Body of pancreas (tissue), 4 donors: ENCODE measurements at regions not wholly inside any gene's neighbourhood (a gene's known extent, or its start where the extent isn't known, plus 50 kb on each side); places are given as distances from the start of the nearest gene placed in this dataset.

Source experiments
- ATAC-seq: fragments of 150-250 bp; one replicate; pipeline ENCODE4 v1.9.1; 2016
- DNase-seq, 4 donors: peaks; one replicate each; pipeline ENCODE4 v3.0.0-alpha.2; 2019
- H3K27ac ChIP-seq, 4 donors: fragments of 200-600 bp; sonication (generic); 1 replicate in 3 of 4; 2 replicates in 1 of 4; pipeline versions ENCODE4 v1.5.1 to v1.6.1; 2016 to 2019; ENCODE audit warnings: mild to moderate bottlenecking in 1 of 4, mixed read lengths in 1 of 4, moderate library complexity in 1 of 4
- H3K27me3 ChIP-seq, 2 donors: fragments of 200-600 bp; sonication (generic); one replicate each; pipeline ENCODE4 v1.6.0; 2016; ENCODE audit warnings: mild to moderate bottlenecking in 1 of 2
- H3K36me3 ChIP-seq, 2 donors: fragments of 200-600 bp; sonication (generic); replicated peaks in 1 of 2; 2 replicates each; pipeline ENCODE4 v1.5.1; 2016; ENCODE audit warnings: low read depth in 2 of 2; ENCODE audit not compliant: insufficient read depth in 1 of 2
- H3K4me1 ChIP-seq: fragments of 200-600 bp; sonication (generic); one replicate; pipeline ENCODE4 v1.6.0; 2016
- H3K4me3 ChIP-seq, 2 donors: fragments of 200-600 bp; sonication (generic); 1 replicate in 1 of 2; 2 replicates in 1 of 2; pipeline ENCODE4 v1.5.1; 2016 to 2019
- H3K9me3 ChIP-seq, 3 donors: fragments of 200-600 bp; sonication (generic); 1 replicate in 2 of 3; 2 replicates in 1 of 3; pipeline ENCODE4 v1.5.1; 2016
- CTCF ChIP-seq, 7 experiments: fragments of 450-650 bp in 4 of 7; fragments of 200-600 bp in 3 of 7; sonication (generic) in 3 of 7; IDR thresholded peaks; one replicate each; pipeline ENCODE4 v1.5.1; 2016 to 2019; ENCODE audit warnings: antibody characterized with exemption in 7 of 7
- POLR2A ChIP-seq, 3 donors: fragments of 450-650 bp; IDR thresholded peaks; one replicate each; pipeline ENCODE4 v1.6.1; 2016; ENCODE audit warnings: antibody characterized with exemption in 3 of 3, mild to moderate bottlenecking in 2 of 3
- WGBS, 2 donors: methylation state at CpG; one replicate each; pipeline ENCODE4 v1.1.5; 2017; 5-methylcytosine and 5-hydroxymethylcytosine counted together
- intact Hi-C: fragments of 100-400 bp; cut with DNase I; formaldehyde crosslinking; loops from one replicate; pipeline ENCODE4 v1.15.1; 2023

DNA sequence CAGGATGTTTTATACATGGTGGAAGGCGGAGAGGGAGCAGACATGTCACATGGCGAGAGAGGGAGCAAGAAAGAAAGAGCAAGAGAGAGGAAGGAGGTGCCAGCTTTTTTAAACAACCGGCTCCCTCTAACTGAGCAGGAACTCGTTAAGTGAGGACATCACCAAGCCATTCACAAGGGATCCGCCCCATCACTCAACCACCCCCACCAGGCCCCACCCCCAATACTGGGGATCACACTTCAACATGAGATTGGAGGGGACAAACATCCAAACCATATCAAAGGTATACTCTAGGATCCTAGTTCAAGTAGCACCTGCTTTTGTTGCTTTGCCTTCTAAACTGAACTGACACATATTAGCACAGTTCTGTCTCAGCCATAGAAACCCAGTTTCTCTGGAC lies 141.9 kb upstream of the KLF14 start:
- Histone ChIP-seq H3K4me1 (peaks cover 11% of the 10 kb centered on the region), H3K4me3 (no peak overlapping the region), H3K36me3 (peaks cover 0 to 2% of the 10 kb centered on the region in 2 donors), H3K9me3 (no peaks in the 10 kb centered on the region), H3K27ac (no peak overlapping the region), H3K27me3 (no peaks in the 10 kb centered on the region)
- intact Hi-C loops: no loop called here
- ATAC-seq (no peak), DNase-seq (no peak)
- 78 to 88% methylated on average over 5 of the region's 5 CpGs for WGBS, 2 donors
- no peak for TF ChIP-seq CTCF (IDR thresholded peaks at IDR 0.05)
- TF ChIP-seq POLR2A (IDR thresholded peaks at IDR 0.05): no peak

- Histone ChIP-seq H3K4me3 (no peak overlapping the region), H3K27ac (no peak overlapping the region), H3K36me3 (peaks cover 0 to under 1% of the 10 kb centered on the region in 2 donors), H3K9me3 (no peaks in the 10 kb centered on the region), H3K27me3 (no peaks in the 10 kb centered on the region), H3K4me1 (peaks cover 20% of the 10 kb centered on the region)
- 90 to 94% methylated on average over 10 of the region's 10 CpGs for WGBS, 2 donors
- DNase-seq (no peak), ATAC-seq (no peak)
- intact Hi-C loops: no loop called here
- TF ChIP-seq POLR2A (IDR thresholded peaks at IDR 0.05) (no peak), CTCF (IDR thresholded peaks at IDR 0.05) (no peak)
Observed at GRCh38 chr7:130877236-130877990, 143.4 kb upstream of the KLF14 start.

- 83 to 89% methylated on average over 4 of the region's 4 CpGs for whole genome bisulfite sequencing, 2 donors
- Histone ChIP-seq H3K27ac (no peak overlapping the region), H3K4me3 (no peak overlapping the region), H3K36me3 (no peaks in the 10 kb centered on the region), H3K27me3 (no peaks in the 10 kb centered on the region), H3K9me3 (no peaks in the 10 kb centered on the region), H3K4me1 (peaks cover 20% of the 10 kb centered on the region)
- no peak for DNase-seq
- no peak for TF ChIP-seq CTCF (IDR thresholded peaks at IDR 0.05)
- TF ChIP-seq POLR2A (IDR thresholded peaks at IDR 0.05): no peak
- no peak for ATAC-seq
- intact Hi-C loops: no loop called here
Observed at GRCh38 chr7:130877991-130878305, 143.9 kb upstream of the KLF14 start.

DNA sequence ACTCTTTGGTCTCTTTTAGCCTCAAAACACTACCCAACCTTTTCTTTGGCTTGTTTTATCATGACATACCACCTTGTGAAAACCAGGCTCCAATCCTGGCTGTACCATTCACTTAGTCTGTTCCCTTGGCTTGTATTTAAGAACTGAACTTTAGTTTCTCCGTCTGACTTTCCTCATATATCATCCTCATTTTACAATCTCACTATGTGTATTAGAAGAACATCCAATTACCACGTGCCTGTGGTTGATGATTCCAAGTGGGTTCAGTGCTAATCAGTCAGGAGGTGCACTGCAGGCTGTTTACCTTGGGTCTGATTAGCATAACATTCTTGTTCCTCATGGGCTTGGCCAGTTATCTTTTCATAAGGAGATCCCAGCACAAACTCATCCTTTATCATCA lies 144.8 kb upstream of the KLF14 start:
- Histone ChIP-seq H3K4me3 (no peak overlapping the region), H3K27ac (no peak overlapping the region), H3K4me1 (peaks cover 20% of the 10 kb centered on the region), H3K27me3 (no peaks in the 10 kb centered on the region), H3K36me3 (no peaks in the 10 kb centered on the region), H3K9me3 (no peaks in the 10 kb centered on the region)
- ATAC-seq (no peak), DNase-seq (no peak)
- 50 to 73% methylated on average over 2 of the region's 2 CpGs for WGBS, 2 donors
- intact Hi-C loops: no loop called here
- no peak for TF ChIP-seq CTCF (IDR thresholded peaks at IDR 0.05)
- no peak for TF ChIP-seq POLR2A (IDR thresholded peaks at IDR 0.05)

- Histone ChIP-seq H3K36me3 (no peaks in the 10 kb centered on the region), H3K9me3 (no peaks in the 10 kb centered on the region), H3K27me3 (no peaks in the 10 kb centered on the region), H3K4me1 (peaks cover 20% of the 10 kb centered on the region), H3K4me3 (no peak overlapping the region), H3K27ac (no peak overlapping the region)
- WGBS, 2 donors: 87 to 94% methylated on average over 2 of the region's 2 CpGs
- TF ChIP-seq CTCF (IDR thresholded peaks at IDR 0.05) (no peak), POLR2A (IDR thresholded peaks at IDR 0.05) (no peak)
- intact Hi-C loops: no loop called here
- ATAC-seq: no peak
- DNase-seq: no peak
Observed at GRCh38 chr7:130879191-130879590, 145.2 kb upstream of the KLF14 start.
